GM18907 (cell line): ENCODE measurements at regions not wholly inside any gene's neighbourhood (a gene's known extent, or its start where the extent isn't known, plus 50 kb on each side); places are given as distances from the start of the nearest gene placed in this dataset.
"Not testable (repeated sequence)": the region's sequence is repeated elsewhere in the genome, so short reads cannot be mapped to it uniquely, and the experiment has no call there.

Experiments
- ATAC-seq: cut with Tn5 transposase; IDR thresholded peaks from one replicate; pipeline ENCODE4 v1.9.1; 2021; ENCODE audit warnings: mild to moderate bottlenecking, moderate library complexity; ENCODE audit not compliant: unreplicated experiment

- ATAC-seq: no peak
Measured at GRCh38 chr5:167294882-167295680, 996.4 kb upstream of the WWC1 start.

- ATAC-seq: no peak
Measured at GRCh38 chr5:167295681-167296005, 995.8 kb upstream of the WWC1 start.

GRCh38 chr5:167296066-167296465, 995.4 kb upstream of the WWC1 start:
- no peak for ATAC-seq

- ATAC-seq: no peak
Measured at GRCh38 chr5:167296661-167297060, 994.8 kb upstream of the WWC1 start.

- ATAC-seq: not testable (repeated sequence)
Measured at GRCh38 chr5:167299861-167300260, 991.6 kb upstream of the WWC1 start.

GRCh38 chr5:167303582-167303981, 987.9 kb upstream of the WWC1 start:
- no peak for ATAC-seq

GRCh38 chr5:167304834-167305469, 986.5 kb upstream of the WWC1 start:
- ATAC-seq: no peak

GRCh38 chr5:167305591-167306213, 985.7 kb upstream of the WWC1 start:
- no peak for ATAC-seq

- no peak for ATAC-seq
Measured at GRCh38 chr5:167307042-167307441, 984.4 kb upstream of the WWC1 start.

GRCh38 chr5:167308466-167308865, 983.0 kb upstream of the WWC1 start:
- ATAC-seq: no peak

GRCh38 chr5:167309941-167310517, 981.4 kb upstream of the WWC1 start:
- ATAC-seq: no peak

- no peak for ATAC-seq
Measured at GRCh38 chr5:167311340-167311739, 980.1 kb upstream of the WWC1 start.

GRCh38 chr5:167312225-167312624, 979.2 kb upstream of the WWC1 start:
- ATAC-seq: no peak

GRCh38 chr5:167315762-167316161, 975.7 kb upstream of the WWC1 start:
- no peak for ATAC-seq

GRCh38 chr5:167317884-167318283, 973.6 kb upstream of the WWC1 start:
- no peak for ATAC-seq

GRCh38 chr5:167319243-167319642, 972.2 kb upstream of the WWC1 start:
- no peak for ATAC-seq

GRCh38 chr5:167320019-167320418, 971.4 kb upstream of the WWC1 start:
- ATAC-seq: no peak

- ATAC-seq: no peak
Measured at GRCh38 chr5:167332309-167332708, 959.1 kb upstream of the WWC1 start.

- ATAC-seq: no peak
Measured at GRCh38 chr5:167336161-167336560, 955.3 kb upstream of the WWC1 start.

GRCh38 chr5:167339205-167339604, 952.2 kb upstream of the WWC1 start:
- no peak for ATAC-seq

- no peak for ATAC-seq
Measured at GRCh38 chr5:167346461-167346860, 945.0 kb upstream of the WWC1 start.
